ENCODE measurements at regions not wholly inside any gene's neighbourhood (a gene's known extent, or its start where the extent isn't known, plus 50 kb on each side); places are given as distances from the start of the nearest gene placed in this dataset.

DNA sequence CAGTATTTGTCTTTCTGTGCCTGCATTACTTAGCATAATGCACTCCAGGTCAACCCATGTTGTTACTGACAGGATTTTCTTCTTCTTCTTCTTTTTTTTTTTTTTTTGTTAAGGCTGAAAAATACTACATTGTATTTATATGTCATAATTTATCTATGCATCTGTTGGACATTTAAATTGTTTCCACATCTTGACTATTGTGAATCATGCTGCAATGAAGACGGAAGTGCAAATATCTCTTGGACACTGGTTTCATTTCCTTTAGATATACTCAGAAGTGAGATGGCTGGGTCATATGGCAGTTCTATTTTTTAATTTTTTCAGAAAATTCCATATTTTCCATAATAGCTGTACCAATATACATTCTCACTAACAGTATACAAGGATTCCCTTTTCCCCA lies 272.7 kb upstream of the PMFBP1 start:
- Histone ChIP-seq H3K36me3 (no peaks in the 10 kb centered on the region), H3K4me3 (no peak overlapping the region), H3K27ac (no peak overlapping the region), H3K4me1 (no peaks in the 10 kb centered on the region), H3K27me3 (no peaks in the 10 kb centered on the region), H3K9me3 (no peaks in the 10 kb centered on the region)
- DNase-seq: no peak
- TF ChIP-seq POLR2A (IDR thresholded peaks at IDR 0.05): no peak
- TF ChIP-seq, protein P1, sequence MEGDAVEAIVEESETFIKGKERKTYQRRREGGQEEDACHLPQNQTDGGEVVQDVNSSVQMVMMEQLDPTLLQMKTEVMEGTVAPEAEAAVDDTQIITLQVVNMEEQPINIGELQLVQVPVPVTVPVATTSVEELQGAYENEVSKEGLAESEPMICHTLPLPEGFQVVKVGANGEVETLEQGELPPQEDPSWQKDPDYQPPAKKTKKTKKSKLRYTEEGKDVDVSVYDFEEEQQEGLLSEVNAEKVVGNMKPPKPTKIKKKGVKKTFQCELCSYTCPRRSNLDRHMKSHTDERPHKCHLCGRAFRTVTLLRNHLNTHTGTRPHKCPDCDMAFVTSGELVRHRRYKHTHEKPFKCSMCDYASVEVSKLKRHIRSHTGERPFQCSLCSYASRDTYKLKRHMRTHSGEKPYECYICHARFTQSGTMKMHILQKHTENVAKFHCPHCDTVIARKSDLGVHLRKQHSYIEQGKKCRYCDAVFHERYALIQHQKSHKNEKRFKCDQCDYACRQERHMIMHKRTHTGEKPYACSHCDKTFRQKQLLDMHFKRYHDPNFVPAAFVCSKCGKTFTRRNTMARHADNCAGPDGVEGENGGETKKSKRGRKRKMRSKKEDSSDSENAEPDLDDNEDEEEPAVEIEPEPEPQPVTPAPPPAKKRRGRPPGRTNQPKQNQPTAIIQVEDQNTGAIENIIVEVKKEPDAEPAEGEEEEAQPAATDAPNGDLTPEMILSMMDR (IDR thresholded peaks at IDR 0.05): no peak

DNA sequence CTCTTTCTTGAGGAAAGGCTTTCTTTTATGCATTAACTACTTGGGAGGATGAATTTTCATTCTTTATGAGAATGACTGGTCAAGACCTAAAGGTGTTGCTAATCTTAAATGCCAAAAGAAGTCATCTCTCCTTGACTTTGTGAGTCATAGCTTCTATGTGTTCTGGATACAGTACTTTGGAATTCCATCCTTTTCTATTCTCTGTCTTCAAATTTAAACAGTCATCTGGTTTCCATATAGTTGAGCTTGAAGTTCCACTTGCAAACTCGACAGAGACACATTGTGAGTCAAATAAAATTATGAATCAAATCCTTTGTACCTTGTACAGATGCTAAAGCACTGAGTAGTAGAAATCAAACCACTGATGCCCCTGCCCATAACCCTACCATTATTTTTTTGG lies 271.9 kb upstream of the PMFBP1 start:
- Histone ChIP-seq H3K4me1 (no peaks in the 10 kb centered on the region), H3K27me3 (no peaks in the 10 kb centered on the region), H3K4me3 (no peak overlapping the region), H3K9me3 (no peaks in the 10 kb centered on the region), H3K27ac (no peak overlapping the region), H3K36me3 (no peaks in the 10 kb centered on the region)
- no peak for DNase-seq
- TF ChIP-seq, protein P1 (IDR thresholded peaks at IDR 0.05): no peak
- TF ChIP-seq POLR2A (IDR thresholded peaks at IDR 0.05): no peak

DNA sequence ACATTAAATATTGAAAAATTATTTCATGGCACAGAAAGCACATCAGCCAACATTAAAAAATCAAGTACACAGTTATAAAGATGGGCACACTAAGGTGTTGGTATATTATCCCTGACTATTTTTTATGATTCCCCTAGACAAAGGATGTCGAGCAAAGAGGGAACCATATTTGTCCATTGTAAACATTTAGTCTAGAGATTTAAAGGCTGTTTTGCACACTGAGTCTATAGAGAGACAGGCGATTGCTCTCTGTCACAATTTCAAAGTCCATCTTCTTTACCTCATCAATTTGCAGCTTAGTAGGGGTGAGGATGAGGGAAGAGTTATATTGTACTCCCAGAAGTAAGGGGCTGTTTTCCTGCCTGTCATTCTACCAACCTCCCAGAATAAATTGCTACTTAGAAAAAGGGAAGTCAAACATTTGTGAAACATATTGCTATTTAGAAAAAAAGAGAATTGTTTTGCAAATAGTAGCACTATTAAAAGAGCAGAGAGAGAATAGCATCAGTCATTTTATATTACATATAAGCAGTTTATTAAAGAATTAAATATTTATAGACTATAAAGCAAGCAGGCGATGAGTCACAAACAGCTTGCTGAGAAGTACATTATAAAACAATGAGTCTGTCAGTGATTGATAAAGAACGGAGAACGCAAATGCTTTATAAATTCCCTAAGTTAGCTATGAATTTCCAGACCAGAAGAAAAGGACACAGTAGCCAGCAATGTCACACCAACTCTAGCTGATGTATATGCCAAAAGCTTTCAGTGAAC lies 270.6 kb upstream of the PMFBP1 start:
- H3K9me3 ChIP-seq: no peaks in the 10 kb centered on the region
- no peak for DNase-seq
- H3K4me3 ChIP-seq: no peak overlapping the region
- H3K27ac ChIP-seq: no peak overlapping the region
- no peak for TF ChIP-seq POLR2A (IDR thresholded peaks at IDR 0.05)
- H3K36me3 ChIP-seq: no peaks in the 10 kb centered on the region
- no peaks in the 10 kb centered on the region for H3K4me1 ChIP-seq
- no peaks in the 10 kb centered on the region for H3K27me3 ChIP-seq

DNA sequence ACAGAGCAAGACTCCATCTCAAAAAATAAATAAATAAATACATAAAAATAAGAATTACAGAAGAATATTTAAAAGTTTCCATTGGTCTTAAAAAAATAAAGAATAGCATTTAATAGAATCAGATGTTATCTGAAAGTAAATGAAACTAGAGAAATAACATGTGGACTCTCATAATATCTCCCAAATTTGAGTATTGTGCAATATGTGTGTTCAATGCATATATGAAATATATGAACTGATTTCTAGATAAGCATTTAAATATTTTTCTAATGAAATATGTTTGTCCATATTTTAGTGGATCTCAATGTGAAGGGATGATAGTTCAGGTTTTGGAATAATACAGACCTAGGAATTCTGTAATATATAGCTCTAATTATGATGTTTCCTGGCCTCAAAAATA lies 265.9 kb upstream of the PMFBP1 start:
- H3K9me3 ChIP-seq: peaks cover 0 to 15% (median 0%) of the 10 kb centered on the region in 4 donors
- H3K27ac ChIP-seq: no peak overlapping the region
- TF ChIP-seq, protein P1 (IDR thresholded peaks at IDR 0.05): no peak
- H3K27me3 ChIP-seq: no peaks in the 10 kb centered on the region
- DNase-seq: no peak
- H3K4me3 ChIP-seq: no peak overlapping the region
- H3K36me3 ChIP-seq: no peaks in the 10 kb centered on the region
- no peaks in the 10 kb centered on the region for H3K4me1 ChIP-seq

DNA sequence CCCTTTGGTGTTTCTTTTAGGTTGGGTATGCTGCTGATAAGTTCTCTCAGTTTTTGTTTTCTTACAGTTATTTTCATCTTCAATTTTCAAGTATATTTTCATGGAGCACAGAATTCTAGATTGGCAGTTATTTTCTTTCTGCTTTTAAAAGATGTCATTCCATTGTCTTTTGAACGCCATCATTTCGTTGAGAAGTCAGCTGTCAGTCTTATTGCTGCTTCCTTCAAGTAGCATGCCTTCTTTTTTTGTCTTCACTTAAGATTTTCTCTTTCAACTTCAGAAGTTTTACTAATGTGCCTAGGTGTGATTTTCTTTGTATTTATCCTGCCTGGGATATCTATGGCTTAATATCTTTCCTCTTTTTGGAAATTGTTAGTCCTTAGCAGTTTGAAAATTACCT lies 262.2 kb upstream of the PMFBP1 start:
- Histone ChIP-seq H3K4me3 (no peak overlapping the region), H3K27me3 (no peaks in the 10 kb centered on the region), H3K27ac (no peak overlapping the region), H3K36me3 (no peaks in the 10 kb centered on the region), H3K4me1 (no peaks in the 10 kb centered on the region), H3K9me3 (peaks cover 0 to 15% (median 0%) of the 10 kb centered on the region in 4 donors)
- TF ChIP-seq, protein P1 (IDR thresholded peaks at IDR 0.05): no peak
- no peak for TF ChIP-seq POLR2A (IDR thresholded peaks at IDR 0.05)
- no peak for DNase-seq

DNA sequence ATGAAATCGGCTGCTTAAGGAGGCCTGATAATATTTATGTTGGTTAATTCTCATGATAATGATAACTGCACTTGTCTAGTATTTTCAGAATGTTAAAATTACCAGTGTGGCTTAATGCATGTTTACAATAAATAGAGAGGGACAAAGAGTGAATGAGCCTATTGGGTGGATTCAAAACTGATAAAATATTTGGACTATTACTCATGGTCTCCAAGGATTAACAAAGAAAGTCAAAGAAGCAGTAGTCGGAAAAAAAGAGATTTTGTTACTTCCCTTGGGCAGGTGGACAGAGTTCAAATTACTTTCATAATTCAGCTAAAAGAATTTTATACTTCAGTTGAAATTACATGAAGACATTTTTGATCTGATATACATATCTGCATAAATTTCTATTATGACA lies 258.2 kb upstream of the PMFBP1 start:
- Histone ChIP-seq H3K4me1 (no peaks in the 10 kb centered on the region), H3K4me3 (no peak overlapping the region), H3K36me3 (no peaks in the 10 kb centered on the region), H3K9me3 (peaks cover 0 to 15% (median 0%) of the 10 kb centered on the region in 4 donors), H3K27me3 (no peaks in the 10 kb centered on the region), H3K27ac (no peak overlapping the region)
- DNase-seq: no peak
- TF ChIP-seq, protein P1 (IDR thresholded peaks at IDR 0.05): no peak
- no peak for TF ChIP-seq POLR2A (IDR thresholded peaks at IDR 0.05)
